HepG2 (cell line): ENCODE measurements at regions not wholly inside any gene's neighbourhood (a gene's known extent, or its start where the extent isn't known, plus 50 kb on each side); places are given as distances from the start of the nearest gene placed in this dataset.

Experiments
- ATAC-seq: fragments of 200-7000 bp; cut with Tn5 transposase; 3 replicates; pipeline ENCODE4 v1.9.1; 2020; ENCODE audit warnings: mild to moderate bottlenecking, moderate library complexity
- BruUV-seq: library from RNA; stranded (reverse); fragments of 400-500 nt; replicated peaks from 2 replicates; lab custom pipeline; 2021; lab: Mats Ljungman, UMichigan
- CTCF ChIA-PET: fragments of 300-600 bp; formaldehyde crosslinking; extraction: SDS; loops from one replicate; lab custom pipeline; 2021; ENCODE audit warnings: low total read pairs, inconsistent platforms, low intra/inter-chr PET ratio; lab: Yijun Ruan, JAX
- POLR2A ChIA-PET: fragments of 350-600 bp; sonication (Branson Sonifier 250); formaldehyde crosslinking; loops from one replicate; lab custom pipeline; 2020; ENCODE audit warnings: antibody characterized with exemption, inconsistent platforms; lab: Yijun Ruan, JAX
- DNase-seq: peaks from one replicate; pipeline ENCODE4 v3.0.0-alpha.2; 2015; ENCODE audit warnings: low spot score
- FAIRE-seq: peaks from 3 replicates; lab custom pipeline; 2011; peaks lifted over from hg19 to GRCh38; lab: Jason Lieb, UNC
- H2AFZ ChIP-seq: one replicate; pipeline ENCODE4 v1.6.1; 2011; ENCODE audit warnings: low read length, inconsistent platforms
- H3K27ac ChIP-seq: fragments of 300-600 bp; 3 replicates; pipeline ENCODE4 v1.8.0; 2011; ENCODE audit warnings: mixed run types, mild to moderate bottlenecking, mixed read lengths, low read length, inconsistent platforms; ENCODE audit not compliant: insufficient read depth; ENCODE audit errors: extremely low read length
- H3K27me3 ChIP-seq, 2 experiments: fragments of 200-600 bp in 1 of 2; 2 replicates in 1 of 2; 3 replicates in 1 of 2; pipeline versions ENCODE4 v1.6.0 to v1.8.0; 2011; ENCODE audit warnings: low read length in 2 of 2, mild to moderate bottlenecking in 2 of 2, moderate library complexity in 2 of 2, inconsistent platforms in 1 of 2; ENCODE audit not compliant: insufficient read depth in 2 of 2, control insufficient read depth in 1 of 2
- H3K36me3 ChIP-seq, 2 experiments: fragments of 200-600 bp in 1 of 2; replicated peaks in 1 of 2; 2 replicates in 1 of 2; 3 replicates in 1 of 2; pipeline versions ENCODE4 v1.5.1 to v1.8.0; 2011; ENCODE audit warnings: low read length in 2 of 2, inconsistent platforms in 1 of 2; ENCODE audit not compliant: insufficient read depth in 2 of 2, control insufficient read depth in 1 of 2
- H3K4me1 ChIP-seq: 2 replicates; pipeline ENCODE4 v1.5.1; 2012; ENCODE audit warnings: low read length, inconsistent platforms; ENCODE audit not compliant: insufficient read depth
- H3K4me2 ChIP-seq: 2 replicates; pipeline ENCODE4 v1.6.0; 2011; ENCODE audit warnings: low read depth, low read length, inconsistent platforms
- H3K4me3 ChIP-seq, 3 experiments: fragments of 200-600 bp in 1 of 3; sonication (generic), shearing (Covaris generic) in 1 of 3; replicated peaks in 1 of 3; 2 replicates each; pipeline ENCODE4 v1.5.1; 2011 to 2016; ENCODE audit warnings: low read length in 3 of 3, inconsistent platforms in 2 of 3, low read depth in 2 of 3, mild to moderate bottlenecking in 2 of 3, control low read depth in 1 of 3, mixed read lengths in 1 of 3; ENCODE audit not compliant: insufficient read depth in 1 of 3
- H3K79me2 ChIP-seq: one replicate; pipeline ENCODE4 v1.6.1; 2011; ENCODE audit warnings: low read length, inconsistent platforms; ENCODE audit not compliant: insufficient read depth
- H3K9ac ChIP-seq: 2 replicates; pipeline ENCODE4 v1.6.0; 2011; ENCODE audit warnings: mild to moderate bottlenecking, low read depth, low read length, inconsistent platforms; ENCODE audit not compliant: insufficient read depth
- H3K9me3 ChIP-seq: 2 replicates; pipeline ENCODE4 v1.5.1; 2012; ENCODE audit warnings: mild to moderate bottlenecking, low read length
- H4K20me1 ChIP-seq: 2 replicates; pipeline ENCODE4 v1.6.0; 2011; ENCODE audit warnings: inconsistent platforms, mild to moderate bottlenecking, low read length, moderate library complexity; ENCODE audit not compliant: insufficient read depth
- AGO1 ChIP-seq: fragments of 200-400 bp; formaldehyde crosslinking; IDR thresholded peaks from 2 replicates; pipeline ENCODE4 v1.6.1; 2017; ENCODE audit warnings: mild to moderate bottlenecking, low read depth, low read length, moderate library complexity; ENCODE audit not compliant: poor library complexity, severe bottlenecking
- ARNT2 ChIP-seq: sonication (generic); formaldehyde crosslinking; IDR thresholded peaks from 2 replicates; pipeline ENCODE4 v1.8.0; 2022; ENCODE audit warnings: mild to moderate bottlenecking, low read depth, missing genetic modification reagents, moderate library complexity
- ATF2 ChIP-seq: sonication (generic); formaldehyde crosslinking; IDR thresholded peaks from 2 replicates; pipeline ENCODE4 v1.4.0; 2020; ENCODE audit warnings: missing genetic modification reagents
- FOXC1 ChIP-seq: sonication (generic); formaldehyde crosslinking; IDR thresholded peaks from 2 replicates; pipeline ENCODE4 v1.8.0; 2022; ENCODE audit warnings: mild to moderate bottlenecking, missing genetic modification reagents, borderline replicate concordance
- GABPB1 ChIP-seq: IDR thresholded peaks from 2 replicates; pipeline ENCODE4 v1.6.1; 2016; ENCODE audit warnings: mild to moderate bottlenecking, missing genetic modification reagents, moderate library complexity, missing compliant biosample characterization
- JDP2 ChIP-seq: sonication (generic); formaldehyde crosslinking; IDR thresholded peaks from 2 replicates; pipeline ENCODE4 v1.8.1; 2022; ENCODE audit warnings: missing genetic modification reagents, borderline replicate concordance
- MED1 ChIP-seq: sonication (generic); formaldehyde crosslinking; IDR thresholded peaks from 2 replicates; pipeline ENCODE4 v1.4.0; 2020; ENCODE audit warnings: missing genetic modification reagents
- MTF1 ChIP-seq: sonication (generic); formaldehyde crosslinking; IDR thresholded peaks from 2 replicates; pipeline ENCODE4 v1.5.0; 2020; ENCODE audit warnings: missing genetic modification reagents
- MXD1 ChIP-seq: sonication (generic); formaldehyde crosslinking; IDR thresholded peaks from 2 replicates; pipeline ENCODE4 v1.4.0; 2020; ENCODE audit warnings: mild to moderate bottlenecking, missing genetic modification reagents
- NFIB ChIP-seq: sonication (generic); formaldehyde crosslinking; IDR thresholded peaks from 2 replicates; pipeline ENCODE4 v1.9.0; 2021; ENCODE audit warnings: missing genetic modification reagents, mild to moderate bottlenecking, borderline replicate concordance
- SNAPC4 ChIP-seq: sonication (generic); formaldehyde crosslinking; IDR thresholded peaks from 2 replicates; pipeline ENCODE4 v1.4.0; 2020; ENCODE audit warnings: mild to moderate bottlenecking, missing genetic modification reagents
- ZNF33B ChIP-seq: sonication (generic); formaldehyde crosslinking; IDR thresholded peaks from 2 replicates; pipeline ENCODE4 v1.5.1; 2020; ENCODE audit warnings: mild to moderate bottlenecking, missing genetic modification reagents
- ZNF550 ChIP-seq: sonication (generic); formaldehyde crosslinking; IDR thresholded peaks from 2 replicates; pipeline ENCODE4 v1.4.0; 2020; ENCODE audit warnings: mild to moderate bottlenecking, missing genetic modification reagents, borderline replicate concordance
- ZNF616 ChIP-seq: sonication (generic); formaldehyde crosslinking; IDR thresholded peaks from 2 replicates; pipeline ENCODE4 v1.5.0; 2020; ENCODE audit warnings: low read depth, mild to moderate bottlenecking, missing genetic modification reagents
- ZNF740 ChIP-seq: sonication (generic); formaldehyde crosslinking; IDR thresholded peaks from 2 replicates; pipeline ENCODE4 v1.4.0; 2020; ENCODE audit warnings: missing genetic modification reagents
- ZSCAN5A ChIP-seq: sonication (generic); formaldehyde crosslinking; IDR thresholded peaks from 2 replicates; pipeline ENCODE4 v1.8.0; 2022; ENCODE audit warnings: mild to moderate bottlenecking, missing genetic modification reagents, borderline replicate concordance
- WGBS: methylation state at CpG from one replicate; pipeline ENCODE4 v1.1.6; 2017; ENCODE audit warnings: low lambda C conversion rate; 5-methylcytosine and 5-hydroxymethylcytosine counted together
- in situ Hi-C: cut with HindIII; loops from 2 replicates; pipeline ENCODE4 v1.10.0; 2017; ENCODE audit warnings: low pct_unique_long_range_greater_than_20kb; ENCODE audit not compliant: extremely low pct_ligation_motif_present
- intact Hi-C: fragments of 100-400 bp; cut with micrococcal nuclease; formaldehyde crosslinking; loops from one replicate; pipeline ENCODE4 v1.10.0; 2022; ENCODE audit not compliant: unreplicated experiment

GRCh38 chr1:230003409-230003808, 63.6 kb upstream of the GALNT2 start (continued):
- TF ChIP-seq ZSCAN5A (CRISPR knock-in tag) (no peak), ZNF550 (CRISPR knock-in tag) (no peak), AGO1 (no peak)

- Histone ChIP-seq H3K27me3 (peaks cover 4 to 38% of the 10 kb centered on the region in 2 experiments; a peak in 4 of 5 replicates), H3K4me1 (no peaks in the 10 kb centered on the region), H3K27ac (no peak overlapping the region), H2AFZ (no peak overlapping the region), H3K9ac (no peak overlapping the region), H3K9me3 (no peaks in the 10 kb centered on the region), H3K79me2 (no peaks in the 10 kb centered on the region), H4K20me1 (no peaks in the 10 kb centered on the region), H3K36me3 (no peaks in the 10 kb centered on the region), H3K4me2 (no peak overlapping the region), H3K4me3 (no peak overlapping the region)
- DNase-seq: no peak
- in situ Hi-C loops: no loop called here
- no peak for FAIRE-seq
- CTCF ChIA-PET: no interaction called here
- intact Hi-C loops: no loop called here
- POLR2A ChIA-PET: no interaction called here
- 36% methylated on average over 2 of the region's 8 CpGs for WGBS
- peak; percentile 25; the same call in 1 of the 3 replicates for ATAC-seq
- BruUV-seq: no TSS peak
- TF ChIP-seq ARNT2 (CRISPR knock-in tag): no peak
- no peak for TF ChIP-seq ZNF740
- no peak for TF ChIP-seq ZNF33B
- TF ChIP-seq MTF1 (CRISPR knock-in tag): no peak
- no peak for TF ChIP-seq JDP2
- TF ChIP-seq MXD1 (CRISPR knock-in tag): no peak
- TF ChIP-seq NFIB (CRISPR knock-in tag): no peak
- TF ChIP-seq SNAPC4 (CRISPR knock-in tag): no peak
- no peak for TF ChIP-seq GABPB1 (CRISPR knock-in tag)
- no peak for TF ChIP-seq FOXC1 (CRISPR knock-in tag)
- TF ChIP-seq ATF2: no peak
- TF ChIP-seq ZNF616 (CRISPR knock-in tag): no peak
- TF ChIP-seq MED1 (CRISPR knock-in tag): no peak
Measured at GRCh38 chr1:230005040-230005439, 62.0 kb upstream of the GALNT2 start.
